EH (cell line): ENCODE measurements at regions not wholly inside any gene's neighbourhood (a gene's known extent, or its start where the extent isn't known, plus 50 kb on each side); places are given as distances from the start of the nearest gene placed in this dataset.
A peak's percentile ranks its signal among the peaks of the same experiment; 100 is the strongest.

ENCODE experiments used
- DNase-seq: peaks from one replicate; pipeline ENCODE4 v3.0.0-alpha.2; 2015; ENCODE audit warnings: low read depth

GRCh38 chr2:196316050-196316430, 144.7 kb upstream of the STK17B start:
- peak; percentile 69 for DNase-seq

GRCh38 chr2:196318517-196319377, 147.4 kb upstream of the STK17B start:
- DNase-seq: no peak

- peak; percentile 83 for DNase-seq
Measured at GRCh38 chr2:196322973-196323810, 151.8 kb upstream of the STK17B start.

- DNase-seq: peak; percentile 82
Measured at GRCh38 chr2:196324211-196324610, 152.8 kb upstream of the STK17B start.

GRCh38 chr2:196328088-196328680, 156.8 kb upstream of the STK17B start:
- no peak for DNase-seq

GRCh38 chr2:196329959-196330358, 158.6 kb upstream of the STK17B start:
- DNase-seq: no peak

- DNase-seq: no peak
Measured at GRCh38 chr2:196330645-196331044, 159.3 kb upstream of the STK17B start.

- DNase-seq: peak; percentile 67
Measured at GRCh38 chr2:196331143-196331542, 159.8 kb upstream of the STK17B start.

GRCh38 chr2:196331851-196332250, 160.5 kb upstream of the STK17B start:
- peak; percentile 24 for DNase-seq

- DNase-seq: no peak
Measured at GRCh38 chr2:196333397-196333796, 162.0 kb upstream of the STK17B start.

- DNase-seq: no peak
Measured at GRCh38 chr2:196334710-196335109, 163.3 kb upstream of the STK17B start.

- DNase-seq: peak; percentile 96
Measured at GRCh38 chr2:196335221-196335634, 163.8 kb upstream of the STK17B start.

GRCh38 chr2:196336207-196336606, 164.8 kb upstream of the STK17B start:
- DNase-seq: no peak

- no peak for DNase-seq
Measured at GRCh38 chr2:196336715-196337114, 165.3 kb upstream of the STK17B start.

GRCh38 chr2:196337208-196337953, 166.0 kb upstream of the STK17B start:
- DNase-seq: peak; percentile 59

- no peak for DNase-seq
Measured at GRCh38 chr2:196338440-196338839, 167.1 kb upstream of the STK17B start.

- no peak for DNase-seq
Measured at GRCh38 chr2:196341277-196341841, 170.0 kb upstream of the STK17B start.

GRCh38 chr2:196344397-196344796, 173.0 kb upstream of the STK17B start:
- no peak for DNase-seq

GRCh38 chr2:196353717-196354116, 182.3 kb upstream of the STK17B start:
- DNase-seq: no peak

GRCh38 chr2:196354186-196354585, 182.8 kb upstream of the STK17B start:
- DNase-seq: no peak

GRCh38 chr2:196356332-196356731, 185.0 kb upstream of the STK17B start:
- DNase-seq: peak; percentile 16

- no peak for DNase-seq
Measured at GRCh38 chr2:196360650-196361049, 189.3 kb upstream of the STK17B start.
